ENCODE measurements at regions not wholly inside any gene's neighbourhood (a gene's known extent, or its start where the extent isn't known, plus 50 kb on each side); places are given as distances from the start of the nearest gene placed in this dataset.

- no peak overlapping the region for H2AFZ ChIP-seq (ENCODE audit: low read depth)
- ChIA-PET POLR2A (no interaction called here), CTCF (interaction anchor here (1.2 kb wide), 1 partner anchor 11 kb away, joined by 3 read pairs; no protein-coding TSS in a partner anchor)
- H3K4me2 ChIP-seq, result no peak overlapping the region
- H3K36me3 ChIP-seq (replicated peaks in 1 of 2; ENCODE audit: control insufficient read depth in 1 of 2, insufficient read depth in 2 of 2, low read length in 1 of 2), result no peaks in the 10 kb centered on the region
- H3K9ac ChIP-seq, result no peak overlapping the region
- H3K9me2 ChIP-seq, result no peaks in the 10 kb centered on the region
- H3F3A ChIP-seq (replicated peaks; ENCODE audit: insufficient read depth), result no peaks in the 10 kb centered on the region
- H3K4me1 ChIP-seq (ENCODE audit: control insufficient read depth in 1 of 2, insufficient read depth in 2 of 2, low read depth in 1 of 2, low read length in 1 of 2), result peaks cover 4 to 16% of the 10 kb centered on the region in 2 experiments; a peak in 3 of 4 replicates
- H3K9me3 ChIP-seq, result no peaks in the 10 kb centered on the region
- no peak for DNase-seq
- peak overlapping the region in 1 of 2 experiments; percentile 78; a peak in 1 of 4 replicates for H3K27ac ChIP-seq (ENCODE audit: low read depth in 2 of 2, low read length in 1 of 2)
- H3K79me2 ChIP-seq (ENCODE audit: insufficient read depth), result no peaks in the 10 kb centered on the region
- H4K20me1 ChIP-seq (ENCODE audit: insufficient read depth), result no peaks in the 10 kb centered on the region
- TF ChIP-seq RXRA (IDR thresholded peaks at IDR 0.05; ENCODE audit: borderline replicate concordance, low read depth), result no peak
- TF ChIP-seq GATA2 (CRISPR knock-in tag; IDR thresholded peaks at IDR 0.05), result no peak
- no peak for TF ChIP-seq SMC3 (IDR thresholded peaks at IDR 0.05; ENCODE audit: low read depth, low read length)
- no peak for TF ChIP-seq YY1 (IDR thresholded peaks at IDR 0.05; ENCODE audit: low read depth)
- no peak for TF ChIP-seq CHD2 (IDR thresholded peaks at IDR 0.05; ENCODE audit: low read length, partially characterized antibody)
- no peak for TF ChIP-seq MAX (IDR thresholded peaks at IDR 0.05; ENCODE audit: low read depth)
- TF ChIP-seq POLR2AphosphoS5 (IDR thresholded peaks at IDR 0.05; ENCODE audit: low read depth, low read length), result no peak
- TF ChIP-seq GABPA (IDR thresholded peaks at IDR 0.05; ENCODE audit: low read depth), result no peak
- TF ChIP-seq EZH2phosphoT487 (IDR thresholded peaks at IDR 0.05; ENCODE audit: borderline replicate concordance, low read depth), result no peak
- TF ChIP-seq NRF1 (IDR thresholded peaks at IDR 0.05; ENCODE audit: low read depth, low read length), result no peak
- TF ChIP-seq FOXJ3 (CRISPR knock-in tag; IDR thresholded peaks at IDR 0.05), result no peak
- TF ChIP-seq SIN3A (IDR thresholded peaks at IDR 0.05; ENCODE audit: borderline replicate concordance, low read depth, low read length), result no peak
- no peak for TF ChIP-seq RCOR1 (IDR thresholded peaks at IDR 0.05; ENCODE audit: low read length)
- TF ChIP-seq TAF1 (IDR thresholded peaks at IDR 0.05; ENCODE audit: borderline replicate concordance, low read depth, low read length), result no peak
- no peak overlapping the region for H3K4me3 ChIP-seq (ENCODE audit: low read depth in 2 of 2, low read length in 1 of 2)
- no peaks in the 10 kb centered on the region for H3K27me3 ChIP-seq (ENCODE audit: insufficient read depth)
- WGBS (ENCODE audit: low lambda C conversion rate), result 73% methylated on average over 1 of the region's 1 CpG
Measured at GRCh38 chr12:93139028-93139665, 210.1 kb upstream of the EEA1 start.

GRCh38 chr12:93140325-93140724 lies 211.2 kb upstream of the EEA1 start:
- no peaks in the 10 kb centered on the region for H3K36me3 ChIP-seq (replicated peaks in 1 of 2; ENCODE audit: control insufficient read depth in 1 of 2, insufficient read depth in 2 of 2, low read length in 1 of 2)
- 93% methylated on average over 1 of the region's 1 CpG for WGBS (ENCODE audit: low lambda C conversion rate)
- no peak for TF ChIP-seq TEAD4 (IDR thresholded peaks at IDR 0.05; ENCODE audit: borderline replicate concordance, insufficient read depth)
- TF ChIP-seq FOXM1 (IDR thresholded peaks at IDR 0.05; ENCODE audit: low read depth), result no peak
- TF ChIP-seq PBX3 (IDR thresholded peaks at IDR 0.05), result no peak
- no peak for TF ChIP-seq POLR2AphosphoS5 (IDR thresholded peaks at IDR 0.05; ENCODE audit: low read depth, low read length)
- no peak for TF ChIP-seq SIN3A (IDR thresholded peaks at IDR 0.05; ENCODE audit: borderline replicate concordance, low read depth, low read length)
- TF ChIP-seq REST (IDR thresholded peaks at IDR 0.05; ENCODE audit: low read depth, low read length), result no peak
- no peak overlapping the region for H3K4me2 ChIP-seq
- no peak overlapping the region for H3K4me3 ChIP-seq (ENCODE audit: low read depth in 2 of 2, low read length in 1 of 2)
- ChIA-PET POLR2A (no interaction called here), CTCF (interaction anchor here (0.6 to 1.4 kb wide), 2 partner anchors 42 to 154 kb away, joined by 3 read pairs; no protein-coding TSS in a partner anchor)
- H4K20me1 ChIP-seq (ENCODE audit: insufficient read depth), result no peaks in the 10 kb centered on the region
- H3K9me3 ChIP-seq, result no peaks in the 10 kb centered on the region
- H3K9me2 ChIP-seq, result no peaks in the 10 kb centered on the region
- no peak overlapping the region for H3K27ac ChIP-seq (ENCODE audit: low read depth in 2 of 2, low read length in 1 of 2)
- H3K9ac ChIP-seq, result no peak overlapping the region
- no peak overlapping the region for H2AFZ ChIP-seq (ENCODE audit: low read depth)
- DNase-seq, result no peak
- no peaks in the 10 kb centered on the region for H3F3A ChIP-seq (replicated peaks; ENCODE audit: insufficient read depth)
- H3K4me1 ChIP-seq (ENCODE audit: control insufficient read depth in 1 of 2, insufficient read depth in 2 of 2, low read depth in 1 of 2, low read length in 1 of 2), result peaks cover 4 to 10% of the 10 kb centered on the region in 2 experiments; a peak in 3 of 4 replicates
- no peaks in the 10 kb centered on the region for H3K79me2 ChIP-seq (ENCODE audit: insufficient read depth)
- H3K27me3 ChIP-seq (ENCODE audit: insufficient read depth), result no peaks in the 10 kb centered on the region

Measured in SK-N-SH (cell line).